ENCODE measurements at regions not wholly inside any gene's neighbourhood (a gene's known extent, or its start where the extent isn't known, plus 50 kb on each side); places are given as distances from the start of the nearest gene placed in this dataset.

- TF ChIP-seq CTCF (IDR thresholded peaks at IDR 0.05) = no peak
- no peak for TF ChIP-seq POLR2A (IDR thresholded peaks at IDR 0.05)
Observed at GRCh38 chr1:110774398-110774797, 98.5 kb upstream of the CD53 start.
